ENCODE measurements at regions not wholly inside any gene's neighbourhood (a gene's known extent, or its start where the extent isn't known, plus 50 kb on each side); places are given as distances from the start of the nearest gene placed in this dataset.
"Not testable (repeated sequence)": the region's sequence is repeated elsewhere in the genome, so short reads cannot be mapped to it uniquely, and the experiment has no call there.

GRCh38 chr2:87439617-87440204 lies 308.2 kb upstream of the PLGLB2 start:
- not testable (repeated sequence) for DNase-seq

- not testable (repeated sequence) for DNase-seq
Observed at GRCh38 chr2:87440650-87441049, 307.2 kb upstream of the PLGLB2 start.

GRCh38 chr2:87441375-87441774 lies 306.5 kb upstream of the PLGLB2 start:
- not testable (repeated sequence) for DNase-seq

GRCh38 chr2:87442983-87443577 lies 304.8 kb upstream of the PLGLB2 start:
- not testable (repeated sequence) for DNase-seq

GRCh38 chr2:87444951-87445350 lies 302.9 kb upstream of the PLGLB2 start:
- DNase-seq, result not testable (repeated sequence)

- DNase-seq, result not testable (repeated sequence)
Observed at GRCh38 chr2:87445613-87446312, 302.1 kb upstream of the PLGLB2 start.

- not testable (repeated sequence) for DNase-seq
Observed at GRCh38 chr2:87446313-87446696, 301.6 kb upstream of the PLGLB2 start.

- not testable (repeated sequence) for DNase-seq
Observed at GRCh38 chr2:87449462-87449980, 298.4 kb upstream of the PLGLB2 start.

- DNase-seq, result not testable (repeated sequence)
Observed at GRCh38 chr2:87452193-87452592, 295.7 kb upstream of the PLGLB2 start.

- not testable (repeated sequence) for DNase-seq
Observed at GRCh38 chr2:87452861-87453260, 295.0 kb upstream of the PLGLB2 start.

GRCh38 chr2:87453965-87454364 lies 293.9 kb upstream of the PLGLB2 start:
- not testable (repeated sequence) for DNase-seq

GRCh38 chr2:87454421-87454820 lies 293.5 kb upstream of the PLGLB2 start:
- not testable (repeated sequence) for DNase-seq

- not testable (repeated sequence) for DNase-seq
Observed at GRCh38 chr2:87455209-87455853, 292.6 kb upstream of the PLGLB2 start.

GRCh38 chr2:87455854-87456249 lies 292.0 kb upstream of the PLGLB2 start:
- not testable (repeated sequence) for DNase-seq

- DNase-seq, result not testable (repeated sequence)
Observed at GRCh38 chr2:87456477-87457128, 291.3 kb upstream of the PLGLB2 start.

GRCh38 chr2:87457129-87457499 lies 290.8 kb upstream of the PLGLB2 start:
- DNase-seq, result not testable (repeated sequence)

- DNase-seq, result not testable (repeated sequence)
Observed at GRCh38 chr2:87458938-87459337, 288.9 kb upstream of the PLGLB2 start.

- DNase-seq, result not testable (repeated sequence)
Observed at GRCh38 chr2:87460104-87460503, 287.8 kb upstream of the PLGLB2 start.

GRCh38 chr2:87460662-87461061 lies 287.2 kb upstream of the PLGLB2 start:
- DNase-seq, result not testable (repeated sequence)

GRCh38 chr2:87461671-87462070 lies 286.2 kb upstream of the PLGLB2 start:
- not testable (repeated sequence) for DNase-seq

- DNase-seq, result not testable (repeated sequence)
Observed at GRCh38 chr2:87464219-87464618, 283.7 kb upstream of the PLGLB2 start.

- not testable (repeated sequence) for DNase-seq
Observed at GRCh38 chr2:87465730-87466129, 282.2 kb upstream of the PLGLB2 start.
